ENCODE measurements at regions not wholly inside any gene's neighbourhood (a gene's known extent, or its start where the extent isn't known, plus 50 kb on each side); places are given as distances from the start of the nearest gene placed in this dataset.

- no peak for TF ChIP-seq CEBPB (IDR thresholded peaks at IDR 0.05)
- TF ChIP-seq RAD21 (IDR thresholded peaks at IDR 0.05; ENCODE audit: low read depth), result no peak
These were observed 99.1 kb upstream of the SEC61G start for GRCh38 chr7:54858008-54858692.
